Activated CD4-positive, alpha-beta T cell treated with anti-CD3 and anti-CD28 coated beads, Interleukin-2, amount 10 ng/mL, durations not matched to agents 7 days and 5 days (primary cell): ENCODE measurements at regions not wholly inside any gene's neighbourhood (a gene's known extent, or its start where the extent isn't known, plus 50 kb on each side); places are given as distances from the start of the nearest gene placed in this dataset.
"Not testable (repeated sequence)": the region's sequence is repeated elsewhere in the genome, so short reads cannot be mapped to it uniquely, and the experiment has no call there.

ENCODE experiments used
- CTCF ChIA-PET: fragments of 350-600 bp; sonication (Branson Sonifier 250); formaldehyde crosslinking; loops from one replicate; lab custom pipeline; 2021; ENCODE audit warnings: antibody characterized with exemption; lab: Charles Lee
- POLR2A ChIA-PET: fragments of 350-600 bp; sonication (Branson Sonifier 250); formaldehyde crosslinking; loops from one replicate; lab custom pipeline; 2021; ENCODE audit warnings: antibody characterized with exemption; lab: Charles Lee
- DNase-seq: peaks from one replicate; pipeline ENCODE4 v3.0.0-alpha.2; 2020
- H3K27ac Mint-ChIP-seq: one replicate; pipeline ENCODE4 v1.8.0; 2021; ENCODE audit warnings: mild to moderate bottlenecking, moderate library complexity, mixed read lengths
- H3K27me3 Mint-ChIP-seq: one replicate; pipeline ENCODE4 v1.8.0; 2021; ENCODE audit warnings: mixed read lengths
- H3K36me3 Mint-ChIP-seq: one replicate; pipeline ENCODE4 v1.8.0; 2021; ENCODE audit warnings: low read depth, mixed read lengths
- H3K4me1 Mint-ChIP-seq: one replicate; pipeline ENCODE4 v1.8.0; 2021; ENCODE audit warnings: mixed read lengths
- H3K4me3 Mint-ChIP-seq: one replicate; pipeline ENCODE4 v1.8.0; 2021; ENCODE audit warnings: mild to moderate bottlenecking, moderate library complexity, mixed read lengths
- H3K9me3 Mint-ChIP-seq: one replicate; pipeline ENCODE4 v1.8.0; 2021; ENCODE audit warnings: mixed read lengths

DNA sequence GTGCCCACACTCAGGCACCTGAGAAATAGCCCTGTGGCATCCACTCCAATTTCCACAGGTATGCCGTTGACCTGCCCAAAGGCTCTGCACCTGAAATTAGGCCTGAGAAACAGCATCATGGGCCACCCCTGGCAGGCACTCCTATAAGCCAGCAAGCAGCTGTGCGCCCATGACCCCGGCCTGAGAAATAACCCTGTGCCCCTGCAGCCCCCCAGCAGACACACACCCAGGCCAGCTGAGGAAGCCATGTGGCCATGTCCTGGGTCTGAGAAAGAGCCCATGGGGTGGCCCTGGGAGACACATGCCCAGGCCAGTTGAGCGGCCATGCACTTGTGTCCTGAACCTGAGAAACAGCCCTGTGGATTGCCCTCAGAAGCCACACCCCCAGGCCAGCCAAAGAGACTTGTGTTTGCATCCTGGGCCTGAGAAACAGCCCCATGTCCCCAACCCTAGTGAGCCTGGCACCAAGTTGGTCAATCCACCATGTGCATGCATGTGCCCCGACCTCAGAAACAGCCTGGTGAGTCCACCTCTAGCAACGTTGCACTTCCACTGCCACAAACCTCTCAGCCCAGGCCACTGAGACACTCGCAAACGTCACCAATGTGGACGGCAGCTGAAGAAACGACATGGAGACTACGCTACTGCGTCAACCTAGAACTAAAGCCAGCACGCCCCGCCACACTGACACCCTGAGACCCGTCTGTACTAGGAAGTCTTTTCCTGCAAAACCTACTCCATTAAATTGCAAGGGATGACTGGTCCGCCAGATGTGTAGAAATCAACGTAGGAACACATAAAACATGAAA lies 411.9 kb downstream of the TMEM121 start:
- Mint-ChIP-seq H3K4me3 (no peak overlapping the region), H3K4me1 (peaks cover 8% of the 10 kb centered on the region)

GRCh38 chr14:105938959-105939358 lies 412.6 kb downstream of the TMEM121 start:
- CTCF ChIA-PET = no interaction called here
- Mint-ChIP-seq H3K36me3 (peaks cover 6% of the 10 kb centered on the region), H3K9me3 (peaks cover 18% of the 10 kb centered on the region), H3K4me3 (no peak overlapping the region), H3K4me1 (peaks cover 8% of the 10 kb centered on the region), H3K27ac (no peak overlapping the region), H3K27me3 (peaks cover 13% of the 10 kb centered on the region)
- no peak for DNase-seq
- POLR2A ChIA-PET = no interaction called here

More for the DNA sequence above, 411.9 kb downstream of the TMEM121 start:
- H3K36me3 Mint-ChIP-seq = peaks cover 6% of the 10 kb centered on the region
- H3K9me3 Mint-ChIP-seq = peaks cover 18% of the 10 kb centered on the region
- ChIA-PET CTCF (no interaction called here), POLR2A (no interaction called here)
- no peak overlapping the region for H3K27ac Mint-ChIP-seq
- no peak for DNase-seq
- H3K27me3 Mint-ChIP-seq = peaks cover 20% of the 10 kb centered on the region

GRCh38 chr14:105939810-105940508 lies 413.6 kb downstream of the TMEM121 start:
- Mint-ChIP-seq H3K9me3 (peaks cover 18% of the 10 kb centered on the region), H3K36me3 (peaks cover 6% of the 10 kb centered on the region), H3K4me3 (no peak overlapping the region), H3K27me3 (peaks cover 8% of the 10 kb centered on the region), H3K4me1 (peaks cover 12% of the 10 kb centered on the region), H3K27ac (no peak overlapping the region)
- POLR2A ChIA-PET = no interaction called here
- CTCF ChIA-PET = interaction anchor here (1.7 kb wide), 1 partner anchor 62 kb away, joined by 4 read pairs; no protein-coding TSS in a partner anchor
- DNase-seq = no peak

DNA sequence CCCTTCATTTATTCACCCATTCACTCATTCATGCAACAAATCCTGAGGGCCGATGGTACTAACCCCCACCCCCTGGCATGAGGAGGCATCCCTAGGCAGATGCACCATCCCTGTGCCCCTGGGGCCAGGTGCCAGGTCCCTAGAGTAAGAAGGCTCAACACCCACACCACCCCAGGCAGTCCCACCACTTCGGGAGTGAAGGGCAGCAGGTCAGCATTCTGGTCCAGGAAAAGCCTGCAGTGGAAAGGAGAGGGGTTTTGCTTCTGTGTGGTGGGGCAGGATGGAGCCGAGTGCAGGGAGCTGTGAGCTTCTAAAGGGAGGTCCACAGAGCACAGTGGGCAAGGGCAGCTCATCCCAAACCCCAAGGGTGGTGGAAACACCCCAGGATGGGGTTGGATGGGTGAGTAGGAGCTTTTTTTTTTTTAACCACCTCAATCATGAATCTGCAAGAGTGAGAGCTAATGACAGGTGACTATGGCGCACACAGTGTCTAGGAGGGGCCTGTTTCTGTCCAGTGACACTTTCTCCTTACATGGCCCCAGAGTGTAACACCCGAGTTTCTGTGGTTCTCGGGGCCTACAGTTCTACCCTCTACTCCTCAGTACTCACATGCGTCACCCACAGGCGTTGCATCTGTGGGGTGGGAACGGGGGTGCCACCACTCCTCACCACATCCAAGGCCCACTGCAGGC lies 414.3 kb downstream of the TMEM121 start:
- DNase-seq = no peak
- POLR2A ChIA-PET = no interaction called here
- CTCF ChIA-PET = interaction anchor here (1.7 kb wide), 1 partner anchor 61 kb away, joined by 4 read pairs; no protein-coding TSS in a partner anchor
- peaks cover 16% of the 10 kb centered on the region for H3K9me3 Mint-ChIP-seq
- H3K4me1 Mint-ChIP-seq = peaks cover 15% of the 10 kb centered on the region
- peaks cover 4% of the 10 kb centered on the region for H3K27me3 Mint-ChIP-seq
- peaks cover 6% of the 10 kb centered on the region for H3K36me3 Mint-ChIP-seq
- no peak overlapping the region for H3K27ac Mint-ChIP-seq
- no peak overlapping the region for H3K4me3 Mint-ChIP-seq

- POLR2A ChIA-PET = no interaction called here
These were observed 415.1 kb downstream of the TMEM121 start for GRCh38 chr14:105941226-105942166.

GRCh38 chr14:105942725-105943124 lies 416.3 kb downstream of the TMEM121 start:
- H3K27ac Mint-ChIP-seq, H3K4me3 Mint-ChIP-seq, H3K27me3 Mint-ChIP-seq, H3K36me3 Mint-ChIP-seq, POLR2A ChIA-PET, DNase-seq: not testable (repeated sequence)
- peaks cover 15% of the 10 kb centered on the region for H3K4me1 Mint-ChIP-seq
- CTCF ChIA-PET = interaction anchor here (2.8 kb wide), 1 partner anchor 58 kb away, joined by 22 read pairs; no protein-coding TSS in a partner anchor
- peaks cover 13% of the 10 kb centered on the region for H3K9me3 Mint-ChIP-seq

More at GRCh38 chr14:105941226-105942166, 415.1 kb downstream of the TMEM121 start:
- peaks cover 2% of the 10 kb centered on the region for H3K27me3 Mint-ChIP-seq
- H3K4me1 Mint-ChIP-seq = peaks cover 15% of the 10 kb centered on the region
- peaks cover 13% of the 10 kb centered on the region for H3K9me3 Mint-ChIP-seq
- no peak for DNase-seq
- no peak overlapping the region for H3K27ac Mint-ChIP-seq
- H3K36me3 Mint-ChIP-seq = peaks cover 6% of the 10 kb centered on the region
- no peak overlapping the region for H3K4me3 Mint-ChIP-seq
- CTCF ChIA-PET = interaction anchor here (1.7 kb wide), 1 partner anchor 60 kb away, joined by 4 read pairs; no protein-coding TSS in a partner anchor

- H3K27ac Mint-ChIP-seq = no peak overlapping the region
- POLR2A ChIA-PET = no interaction called here
- H3K9me3 Mint-ChIP-seq = peaks cover 6% of the 10 kb centered on the region
- H3K4me1 Mint-ChIP-seq = peaks cover 22% of the 10 kb centered on the region
- H3K27me3 Mint-ChIP-seq = peaks cover 2% of the 10 kb centered on the region
- DNase-seq = no peak
- CTCF ChIA-PET = interaction anchor here (0.6 to 2.8 kb wide), 4 partner anchors 10 to 267 kb away, joined by 3 to 22 read pairs (median 8); no protein-coding TSS in a partner anchor
- peaks cover under 1% of the 10 kb centered on the region for H3K36me3 Mint-ChIP-seq
- H3K4me3 Mint-ChIP-seq = no peak overlapping the region
These were observed 417.7 kb downstream of the TMEM121 start for GRCh38 chr14:105943973-105944602.

- no peak overlapping the region for H3K4me3 Mint-ChIP-seq
- H3K36me3 Mint-ChIP-seq = no peaks in the 10 kb centered on the region
- ChIA-PET CTCF (interaction anchor here (1.1 to 2.8 kb wide), 6 partner anchors 10 to 100 kb away, joined by 3 to 22 read pairs (median 4); no protein-coding TSS in a partner anchor), POLR2A (no interaction called here)
- peaks cover 24% of the 10 kb centered on the region for H3K4me1 Mint-ChIP-seq
- DNase-seq = peak; percentile 80
- H3K9me3 Mint-ChIP-seq = peaks cover 1% of the 10 kb centered on the region
- H3K27ac Mint-ChIP-seq = peak overlapping the region; percentile 42
- peaks cover 2% of the 10 kb centered on the region for H3K27me3 Mint-ChIP-seq
These were observed 418.5 kb downstream of the TMEM121 start for GRCh38 chr14:105944632-105945610.

GRCh38 chr14:105945896-105946295 lies 419.5 kb downstream of the TMEM121 start:
- Mint-ChIP-seq H3K4me3 (no peak overlapping the region), H3K36me3 (no peaks in the 10 kb centered on the region), H3K9me3 (no peaks in the 10 kb centered on the region), H3K4me1 (peaks cover 16% of the 10 kb centered on the region), H3K27ac (no peak overlapping the region), H3K27me3 (peaks cover 3% of the 10 kb centered on the region)
- POLR2A ChIA-PET = no interaction called here
- CTCF ChIA-PET = interaction anchor here (0.8 to 2.2 kb wide), 6 partner anchors 11 to 99 kb away, joined by 3 to 13 read pairs (median 3); no protein-coding TSS in a partner anchor
- DNase-seq = peak; percentile 47

GRCh38 chr14:105947599-105947998 lies 421.2 kb downstream of the TMEM121 start:
- no peak overlapping the region for H3K27ac Mint-ChIP-seq
- no peak for DNase-seq
- CTCF ChIA-PET = interaction anchor here (1.3 kb wide), 1 partner anchor 26 kb away, joined by 3 read pairs; no protein-coding TSS in a partner anchor
- no peaks in the 10 kb centered on the region for H3K9me3 Mint-ChIP-seq
- no peaks in the 10 kb centered on the region for H3K36me3 Mint-ChIP-seq
- H3K4me3 Mint-ChIP-seq = no peak overlapping the region
- H3K27me3 Mint-ChIP-seq = peaks cover 1% of the 10 kb centered on the region
- POLR2A ChIA-PET = no interaction called here
- peaks cover 16% of the 10 kb centered on the region for H3K4me1 Mint-ChIP-seq
